HepG2 (cell line): ENCODE measurements at regions not wholly inside any gene's neighbourhood (a gene's known extent, or its start where the extent isn't known, plus 50 kb on each side); places are given as distances from the start of the nearest gene placed in this dataset.

Experiments
- ATAC-seq: fragments of 200-7000 bp; cut with Tn5 transposase; 3 replicates; pipeline ENCODE4 v1.9.1; 2020; ENCODE audit warnings: mild to moderate bottlenecking, moderate library complexity
- BruUV-seq: library from RNA; stranded (reverse); fragments of 400-500 nt; replicated peaks from 2 replicates; lab custom pipeline; 2021; lab: Mats Ljungman, UMichigan
- CTCF ChIA-PET: fragments of 300-600 bp; formaldehyde crosslinking; extraction: SDS; loops from one replicate; lab custom pipeline; 2021; ENCODE audit warnings: low total read pairs, inconsistent platforms, low intra/inter-chr PET ratio; lab: Yijun Ruan, JAX
- POLR2A ChIA-PET: fragments of 350-600 bp; sonication (Branson Sonifier 250); formaldehyde crosslinking; loops from one replicate; lab custom pipeline; 2020; ENCODE audit warnings: antibody characterized with exemption, inconsistent platforms; lab: Yijun Ruan, JAX
- DNase-seq: peaks from one replicate; pipeline ENCODE4 v3.0.0-alpha.2; 2015; ENCODE audit warnings: low spot score
- FAIRE-seq: peaks from 3 replicates; lab custom pipeline; 2011; peaks lifted over from hg19 to GRCh38; lab: Jason Lieb, UNC
- H2AFZ ChIP-seq: one replicate; pipeline ENCODE4 v1.6.1; 2011; ENCODE audit warnings: low read length, inconsistent platforms
- H3K27ac ChIP-seq: fragments of 300-600 bp; 3 replicates; pipeline ENCODE4 v1.8.0; 2011; ENCODE audit warnings: mixed run types, mild to moderate bottlenecking, mixed read lengths, low read length, inconsistent platforms; ENCODE audit not compliant: insufficient read depth; ENCODE audit errors: extremely low read length
- H3K27me3 ChIP-seq, 2 experiments: fragments of 200-600 bp in 1 of 2; 2 replicates in 1 of 2; 3 replicates in 1 of 2; pipeline versions ENCODE4 v1.6.0 to v1.8.0; 2011; ENCODE audit warnings: low read length in 2 of 2, mild to moderate bottlenecking in 2 of 2, moderate library complexity in 2 of 2, inconsistent platforms in 1 of 2; ENCODE audit not compliant: insufficient read depth in 2 of 2, control insufficient read depth in 1 of 2
- H3K36me3 ChIP-seq, 2 experiments: fragments of 200-600 bp in 1 of 2; replicated peaks in 1 of 2; 2 replicates in 1 of 2; 3 replicates in 1 of 2; pipeline versions ENCODE4 v1.5.1 to v1.8.0; 2011; ENCODE audit warnings: low read length in 2 of 2, inconsistent platforms in 1 of 2; ENCODE audit not compliant: insufficient read depth in 2 of 2, control insufficient read depth in 1 of 2
- H3K4me1 ChIP-seq: 2 replicates; pipeline ENCODE4 v1.5.1; 2012; ENCODE audit warnings: low read length, inconsistent platforms; ENCODE audit not compliant: insufficient read depth
- H3K4me2 ChIP-seq: 2 replicates; pipeline ENCODE4 v1.6.0; 2011; ENCODE audit warnings: low read depth, low read length, inconsistent platforms
- H3K4me3 ChIP-seq, 3 experiments: fragments of 200-600 bp in 1 of 3; sonication (generic), shearing (Covaris generic) in 1 of 3; replicated peaks in 1 of 3; 2 replicates each; pipeline ENCODE4 v1.5.1; 2011 to 2016; ENCODE audit warnings: low read length in 3 of 3, inconsistent platforms in 2 of 3, low read depth in 2 of 3, mild to moderate bottlenecking in 2 of 3, control low read depth in 1 of 3, mixed read lengths in 1 of 3; ENCODE audit not compliant: insufficient read depth in 1 of 3
- H3K79me2 ChIP-seq: one replicate; pipeline ENCODE4 v1.6.1; 2011; ENCODE audit warnings: low read length, inconsistent platforms; ENCODE audit not compliant: insufficient read depth
- H3K9ac ChIP-seq: 2 replicates; pipeline ENCODE4 v1.6.0; 2011; ENCODE audit warnings: mild to moderate bottlenecking, low read depth, low read length, inconsistent platforms; ENCODE audit not compliant: insufficient read depth
- H3K9me3 ChIP-seq: 2 replicates; pipeline ENCODE4 v1.5.1; 2012; ENCODE audit warnings: mild to moderate bottlenecking, low read length
- H4K20me1 ChIP-seq: 2 replicates; pipeline ENCODE4 v1.6.0; 2011; ENCODE audit warnings: inconsistent platforms, mild to moderate bottlenecking, low read length, moderate library complexity; ENCODE audit not compliant: insufficient read depth
- ARNT2 ChIP-seq: sonication (generic); formaldehyde crosslinking; IDR thresholded peaks from 2 replicates; pipeline ENCODE4 v1.8.0; 2022; ENCODE audit warnings: mild to moderate bottlenecking, low read depth, missing genetic modification reagents, moderate library complexity
- BATF2 ChIP-seq: sonication (generic); formaldehyde crosslinking; IDR thresholded peaks from 2 replicates; pipeline ENCODE4 v1.8.0; 2022; ENCODE audit warnings: mild to moderate bottlenecking, missing genetic modification reagents, moderate library complexity
- CBFB ChIP-seq: sonication (generic); formaldehyde crosslinking; IDR thresholded peaks from 2 replicates; pipeline ENCODE4 v1.4.0; 2020; ENCODE audit warnings: missing genetic modification reagents
- DMTF1 ChIP-seq: sonication (generic); formaldehyde crosslinking; IDR thresholded peaks from 2 replicates; pipeline ENCODE4 v1.4.0; 2020; ENCODE audit warnings: mild to moderate bottlenecking, missing genetic modification reagents
- FIP1L1 ChIP-seq: fragments of 200-400 bp; formaldehyde crosslinking; IDR thresholded peaks from 2 replicates; pipeline ENCODE4 v1.6.1; 2018; ENCODE audit warnings: low read depth, mild to moderate bottlenecking, low read length, moderate library complexity, borderline replicate concordance; ENCODE audit not compliant: insufficient read depth
- KLF16 ChIP-seq, 2 experiments: sonication (generic) in 1 of 2; formaldehyde crosslinking in 1 of 2; IDR thresholded peaks; 2 replicates each; pipeline versions ENCODE4 v1.6.1 to v1.8.0; 2016 to 2023; ENCODE audit warnings: missing genetic modification reagents in 2 of 2, missing compliant biosample characterization in 1 of 2
- MYPOP ChIP-seq: sonication (generic); formaldehyde crosslinking; IDR thresholded peaks from 2 replicates; pipeline ENCODE4 v1.8.1; 2023; ENCODE audit warnings: mild to moderate bottlenecking, moderate library complexity, missing genetic modification reagents
- NCOA2 ChIP-seq: sonication (generic); formaldehyde crosslinking; IDR thresholded peaks from 2 replicates; pipeline ENCODE4 v1.8.0; 2022; ENCODE audit warnings: inconsistent platforms
- NFATC3 ChIP-seq: sonication (generic); formaldehyde crosslinking; IDR thresholded peaks from 2 replicates; pipeline ENCODE4 v1.5.1; 2020; ENCODE audit warnings: mild to moderate bottlenecking, missing genetic modification reagents
- NFYC ChIP-seq: IDR thresholded peaks from 2 replicates; pipeline ENCODE4 v1.6.1; 2016; ENCODE audit warnings: missing genetic modification reagents, missing compliant biosample characterization
- PHB2 ChIP-seq: fragments of 450-650 bp; IDR thresholded peaks from 2 replicates; pipeline ENCODE4 v1.6.1; 2018; ENCODE audit not compliant: partially characterized antibody
- RNF2 ChIP-seq: fragments of 450-650 bp; conservative IDR thresholded peaks from 2 replicates; pipeline ENCODE4 v1.6.1; 2016; ENCODE audit warnings: low read depth
- TRIM22 ChIP-seq: fragments of 450-650 bp; IDR thresholded peaks from 2 replicates; pipeline ENCODE4 v1.6.1; 2017
- ZBTB1 ChIP-seq: sonication (generic); formaldehyde crosslinking; IDR thresholded peaks from 2 replicates; pipeline ENCODE4 v1.4.0; 2020; ENCODE audit warnings: missing genetic modification reagents, borderline replicate concordance
- ZKSCAN1 ChIP-seq: fragments of 150-350 bp; IDR thresholded peaks from 2 replicates; pipeline ENCODE4 v1.6.1; 2014; ENCODE audit warnings: low read length
- ZNF282 ChIP-seq: fragments of 450-650 bp; IDR thresholded peaks from 2 replicates; pipeline ENCODE4 v1.6.1; 2018; ENCODE audit not compliant: partially characterized antibody
- ZNF543 ChIP-seq: sonication (generic); formaldehyde crosslinking; IDR thresholded peaks from 2 replicates; pipeline ENCODE4 v1.4.0; 2020; ENCODE audit warnings: mild to moderate bottlenecking, missing genetic modification reagents
- ZNF639 ChIP-seq: conservative IDR thresholded peaks from 2 replicates; pipeline ENCODE4 v1.6.1; 2018; ENCODE audit warnings: missing genetic modification reagents
- ZNF7 ChIP-seq: IDR thresholded peaks from 2 replicates; pipeline ENCODE4 v1.6.1; 2016; ENCODE audit warnings: missing biosample characterization, missing genetic modification reagents
- ZNF746 ChIP-seq: sonication (generic); formaldehyde crosslinking; IDR thresholded peaks from 2 replicates; pipeline ENCODE4 v1.8.0; 2022; ENCODE audit warnings: mild to moderate bottlenecking, missing genetic modification reagents
- WGBS: methylation state at CpG from one replicate; pipeline ENCODE4 v1.1.6; 2017; ENCODE audit warnings: low lambda C conversion rate; 5-methylcytosine and 5-hydroxymethylcytosine counted together
- in situ Hi-C: cut with HindIII; loops from 2 replicates; pipeline ENCODE4 v1.10.0; 2017; ENCODE audit warnings: low pct_unique_long_range_greater_than_20kb; ENCODE audit not compliant: extremely low pct_ligation_motif_present
- intact Hi-C: fragments of 100-400 bp; cut with micrococcal nuclease; formaldehyde crosslinking; loops from one replicate; pipeline ENCODE4 v1.10.0; 2022; ENCODE audit not compliant: unreplicated experiment

- Histone ChIP-seq H3K4me2 (no peak overlapping the region), H3K4me1 (no peaks in the 10 kb centered on the region), H4K20me1 (no peaks in the 10 kb centered on the region), H2AFZ (no peak overlapping the region), H3K79me2 (no peaks in the 10 kb centered on the region), H3K36me3 (no peaks in the 10 kb centered on the region), H3K27me3 (no peaks in the 10 kb centered on the region; a peak in 1 of 5 replicates), H3K9ac (no peak overlapping the region), H3K9me3 (peaks cover 66% of the 10 kb centered on the region), H3K4me3 (no peak overlapping the region), H3K27ac (no peak overlapping the region)
- in situ Hi-C loops (no loop called here), intact Hi-C loops (no loop called here)
- ATAC-seq: no peak
- no TSS peak for BruUV-seq
- FAIRE-seq: no peak
- POLR2A ChIA-PET: no interaction called here
- TF ChIP-seq ZNF639 (CRISPR knock-in tag) (no peak), ZNF543 (CRISPR knock-in tag) (no peak), NFATC3 (no peak), CBFB (CRISPR knock-in tag) (no peak), ZNF746 (CRISPR knock-in tag) (no peak), TRIM22 (no peak), RNF2 (no peak), ZKSCAN1 (no peak), ARNT2 (CRISPR knock-in tag) (no peak), NCOA2 (CRISPR knock-in tag) (no peak), BATF2 (no peak), KLF16 (CRISPR knock-in tag; IDR thresholded peaks at IDR 0.05) (no peak), ZNF7 (CRISPR knock-in tag) (no peak), DMTF1 (no peak), MYPOP (CRISPR knock-in tag) (no peak), NFYC (CRISPR knock-in tag) (no peak), ZNF282 (no peak), PHB2 (no peak), FIP1L1 (no peak), ZBTB1 (CRISPR knock-in tag) (no peak)
- CTCF ChIA-PET: no interaction called here
- 37% methylated on average over 3 of the region's 3 CpGs for WGBS
- DNase-seq: no peak
Measured at GRCh38 chr13:38147050-38147449, 202.6 kb upstream of the UFM1 start.
